WTC11 (cell line): ENCODE measurements at regions not wholly inside any gene's neighbourhood (a gene's known extent, or its start where the extent isn't known, plus 50 kb on each side); places are given as distances from the start of the nearest gene placed in this dataset.

ENCODE experiments used
- CREM ChIP-seq: sonication (generic); formaldehyde crosslinking; IDR thresholded peaks from 2 replicates; pipeline ENCODE4 v1.8.1; 2022; ENCODE audit warnings: mild to moderate bottlenecking, missing genetic modification reagents, moderate library complexity
- ELF4 ChIP-seq: sonication (generic); formaldehyde crosslinking; IDR thresholded peaks from 2 replicates; pipeline ENCODE4 v1.8.1; 2022; ENCODE audit warnings: low read depth, mild to moderate bottlenecking, moderate library complexity, missing genetic modification reagents
- ESRRA ChIP-seq: sonication (generic); formaldehyde crosslinking; IDR thresholded peaks from 2 replicates; pipeline ENCODE4 v1.8.1; 2022; ENCODE audit warnings: mild to moderate bottlenecking, missing genetic modification reagents, borderline replicate concordance
- GABPB1 ChIP-seq: sonication (generic); formaldehyde crosslinking; IDR thresholded peaks from 2 replicates; pipeline ENCODE4 v1.8.1; 2023; ENCODE audit warnings: mild to moderate bottlenecking, missing genetic modification reagents
- KAT7 ChIP-seq: sonication (generic); formaldehyde crosslinking; IDR thresholded peaks from 2 replicates; pipeline ENCODE4 v1.8.1; 2023; ENCODE audit warnings: missing genetic modification reagents, mild to moderate bottlenecking, borderline replicate concordance
- SMAD4 ChIP-seq: sonication (generic); formaldehyde crosslinking; IDR thresholded peaks from 2 replicates; pipeline ENCODE4 v1.8.0; 2022; ENCODE audit warnings: mild to moderate bottlenecking, missing genetic modification reagents
- ZNF138 ChIP-seq: sonication (generic); formaldehyde crosslinking; conservative IDR thresholded peaks from 2 replicates; pipeline ENCODE4 v1.8.1; 2022; ENCODE audit warnings: mild to moderate bottlenecking, moderate library complexity, missing genetic modification reagents
- TF ChIP-seq, protein P1 (sequence below): fragments of 200-600 bp; IDR thresholded peaks from 2 replicates; pipeline ENCODE4 v1.8.0; 2022; ENCODE audit warnings: antibody characterized with exemption
- TF ChIP-seq, protein P2 (sequence below): sonication (generic); formaldehyde crosslinking; IDR thresholded peaks from 2 replicates; pipeline ENCODE4 v1.8.0; 2022; ENCODE audit warnings: mild to moderate bottlenecking, missing genetic modification reagents
- TF ChIP-seq, protein P3 (sequence below): fragments of 250-450 bp; sonication (Bioruptor Pico); IDR thresholded peaks from 2 replicates; pipeline ENCODE4 v1.9.0; 2021; ENCODE audit warnings: mild to moderate bottlenecking, borderline replicate concordance
- TF ChIP-seq, protein P4 (sequence below): sonication (generic); formaldehyde crosslinking; IDR thresholded peaks from 2 replicates; pipeline ENCODE4 v1.8.1; 2022; ENCODE audit warnings: low read depth, mild to moderate bottlenecking, moderate library complexity, missing genetic modification reagents, borderline replicate concordance

DNA sequence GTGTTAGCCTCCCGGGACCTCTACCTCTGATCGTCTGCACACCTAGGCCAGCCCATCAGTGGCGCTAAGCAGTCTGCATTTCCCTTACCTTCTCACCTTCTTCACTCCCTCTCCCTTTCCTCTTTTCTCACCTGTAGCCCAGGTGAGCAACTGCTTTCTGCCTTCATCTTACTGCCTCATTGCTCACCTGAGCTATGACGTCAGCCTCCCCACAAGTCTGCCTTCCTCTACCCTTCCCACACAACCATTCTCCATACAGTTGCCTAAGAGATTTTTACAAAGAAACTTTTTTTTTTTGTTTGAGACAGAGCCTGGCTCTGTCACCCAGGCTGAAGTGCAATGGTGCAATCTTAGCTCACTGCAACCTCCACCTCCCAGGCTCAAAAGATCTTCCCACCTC is 136.3 kb downstream of the BCOR start:
- TF ChIP-seq, protein P1, sequence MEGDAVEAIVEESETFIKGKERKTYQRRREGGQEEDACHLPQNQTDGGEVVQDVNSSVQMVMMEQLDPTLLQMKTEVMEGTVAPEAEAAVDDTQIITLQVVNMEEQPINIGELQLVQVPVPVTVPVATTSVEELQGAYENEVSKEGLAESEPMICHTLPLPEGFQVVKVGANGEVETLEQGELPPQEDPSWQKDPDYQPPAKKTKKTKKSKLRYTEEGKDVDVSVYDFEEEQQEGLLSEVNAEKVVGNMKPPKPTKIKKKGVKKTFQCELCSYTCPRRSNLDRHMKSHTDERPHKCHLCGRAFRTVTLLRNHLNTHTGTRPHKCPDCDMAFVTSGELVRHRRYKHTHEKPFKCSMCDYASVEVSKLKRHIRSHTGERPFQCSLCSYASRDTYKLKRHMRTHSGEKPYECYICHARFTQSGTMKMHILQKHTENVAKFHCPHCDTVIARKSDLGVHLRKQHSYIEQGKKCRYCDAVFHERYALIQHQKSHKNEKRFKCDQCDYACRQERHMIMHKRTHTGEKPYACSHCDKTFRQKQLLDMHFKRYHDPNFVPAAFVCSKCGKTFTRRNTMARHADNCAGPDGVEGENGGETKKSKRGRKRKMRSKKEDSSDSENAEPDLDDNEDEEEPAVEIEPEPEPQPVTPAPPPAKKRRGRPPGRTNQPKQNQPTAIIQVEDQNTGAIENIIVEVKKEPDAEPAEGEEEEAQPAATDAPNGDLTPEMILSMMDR: no peak
- no peak for TF ChIP-seq KAT7 (CRISPR knock-in tag)
- TF ChIP-seq ZNF138 (CRISPR knock-in tag): no peak
- TF ChIP-seq GABPB1: no peak
- TF ChIP-seq ESRRA: no peak
- TF ChIP-seq, protein P2, sequence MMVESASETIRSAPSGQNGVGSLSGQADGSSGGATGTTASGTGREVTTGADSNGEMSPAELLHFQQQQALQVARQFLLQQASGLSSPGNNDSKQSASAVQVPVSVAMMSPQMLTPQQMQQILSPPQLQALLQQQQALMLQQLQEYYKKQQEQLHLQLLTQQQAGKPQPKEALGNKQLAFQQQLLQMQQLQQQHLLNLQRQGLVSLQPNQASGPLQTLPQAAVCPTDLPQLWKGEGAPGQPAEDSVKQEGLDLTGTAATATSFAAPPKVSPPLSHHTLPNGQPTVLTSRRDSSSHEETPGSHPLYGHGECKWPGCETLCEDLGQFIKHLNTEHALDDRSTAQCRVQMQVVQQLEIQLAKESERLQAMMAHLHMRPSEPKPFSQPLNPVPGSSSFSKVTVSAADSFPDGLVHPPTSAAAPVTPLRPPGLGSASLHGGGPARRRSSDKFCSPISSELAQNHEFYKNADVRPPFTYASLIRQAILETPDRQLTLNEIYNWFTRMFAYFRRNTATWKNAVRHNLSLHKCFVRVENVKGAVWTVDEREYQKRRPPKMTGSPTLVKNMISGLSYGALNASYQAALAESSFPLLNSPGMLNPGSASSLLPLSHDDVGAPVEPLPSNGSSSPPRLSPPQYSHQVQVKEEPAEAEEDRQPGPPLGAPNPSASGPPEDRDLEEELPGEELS (CRISPR knock-in tag): no peak
- TF ChIP-seq, protein P3, sequence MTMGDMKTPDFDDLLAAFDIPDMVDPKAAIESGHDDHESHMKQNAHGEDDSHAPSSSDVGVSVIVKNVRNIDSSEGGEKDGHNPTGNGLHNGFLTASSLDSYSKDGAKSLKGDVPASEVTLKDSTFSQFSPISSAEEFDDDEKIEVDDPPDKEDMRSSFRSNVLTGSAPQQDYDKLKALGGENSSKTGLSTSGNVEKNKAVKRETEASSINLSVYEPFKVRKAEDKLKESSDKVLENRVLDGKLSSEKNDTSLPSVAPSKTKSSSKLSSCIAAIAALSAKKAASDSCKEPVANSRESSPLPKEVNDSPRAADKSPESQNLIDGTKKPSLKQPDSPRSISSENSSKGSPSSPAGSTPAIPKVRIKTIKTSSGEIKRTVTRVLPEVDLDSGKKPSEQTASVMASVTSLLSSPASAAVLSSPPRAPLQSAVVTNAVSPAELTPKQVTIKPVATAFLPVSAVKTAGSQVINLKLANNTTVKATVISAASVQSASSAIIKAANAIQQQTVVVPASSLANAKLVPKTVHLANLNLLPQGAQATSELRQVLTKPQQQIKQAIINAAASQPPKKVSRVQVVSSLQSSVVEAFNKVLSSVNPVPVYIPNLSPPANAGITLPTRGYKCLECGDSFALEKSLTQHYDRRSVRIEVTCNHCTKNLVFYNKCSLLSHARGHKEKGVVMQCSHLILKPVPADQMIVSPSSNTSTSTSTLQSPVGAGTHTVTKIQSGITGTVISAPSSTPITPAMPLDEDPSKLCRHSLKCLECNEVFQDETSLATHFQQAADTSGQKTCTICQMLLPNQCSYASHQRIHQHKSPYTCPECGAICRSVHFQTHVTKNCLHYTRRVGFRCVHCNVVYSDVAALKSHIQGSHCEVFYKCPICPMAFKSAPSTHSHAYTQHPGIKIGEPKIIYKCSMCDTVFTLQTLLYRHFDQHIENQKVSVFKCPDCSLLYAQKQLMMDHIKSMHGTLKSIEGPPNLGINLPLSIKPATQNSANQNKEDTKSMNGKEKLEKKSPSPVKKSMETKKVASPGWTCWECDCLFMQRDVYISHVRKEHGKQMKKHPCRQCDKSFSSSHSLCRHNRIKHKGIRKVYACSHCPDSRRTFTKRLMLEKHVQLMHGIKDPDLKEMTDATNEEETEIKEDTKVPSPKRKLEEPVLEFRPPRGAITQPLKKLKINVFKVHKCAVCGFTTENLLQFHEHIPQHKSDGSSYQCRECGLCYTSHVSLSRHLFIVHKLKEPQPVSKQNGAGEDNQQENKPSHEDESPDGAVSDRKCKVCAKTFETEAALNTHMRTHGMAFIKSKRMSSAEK (CRISPR knock-in tag): no peak
- TF ChIP-seq ELF4 (CRISPR knock-in tag): no peak
- TF ChIP-seq, protein P4, sequence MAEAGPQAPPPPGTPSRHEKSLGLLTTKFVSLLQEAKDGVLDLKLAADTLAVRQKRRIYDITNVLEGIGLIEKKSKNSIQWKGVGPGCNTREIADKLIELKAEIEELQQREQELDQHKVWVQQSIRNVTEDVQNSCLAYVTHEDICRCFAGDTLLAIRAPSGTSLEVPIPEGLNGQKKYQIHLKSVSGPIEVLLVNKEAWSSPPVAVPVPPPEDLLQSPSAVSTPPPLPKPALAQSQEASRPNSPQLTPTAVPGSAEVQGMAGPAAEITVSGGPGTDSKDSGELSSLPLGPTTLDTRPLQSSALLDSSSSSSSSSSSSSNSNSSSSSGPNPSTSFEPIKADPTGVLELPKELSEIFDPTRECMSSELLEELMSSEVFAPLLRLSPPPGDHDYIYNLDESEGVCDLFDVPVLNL (CRISPR knock-in tag): no peak
- TF ChIP-seq SMAD4 (CRISPR knock-in tag): no peak
- no peak for TF ChIP-seq CREM (CRISPR knock-in tag)
